ENCODE measurements at regions not wholly inside any gene's neighbourhood (a gene's known extent, or its start where the extent isn't known, plus 50 kb on each side); places are given as distances from the start of the nearest gene placed in this dataset.

- Histone ChIP-seq H3K27ac (no peak overlapping the region), H3K27me3 (peaks cover 4% of the 10 kb centered on the region), H3K36me3 (replicated peaks in 1 of 2) (no peaks in the 10 kb centered on the region), H3K9me3 (replicated peaks in 1 of 3) (peaks cover 0 to 7% (median 0%) of the 10 kb centered on the region in 3 donors), H3K4me3 (no peak overlapping the region), H3K4me1 (replicated peaks in 1 of 2) (no peaks in the 10 kb centered on the region)
- 24 to 31% (median 28%) methylated on average over 12 of the region's 12 CpGs for WGBS, 4 donors
- intact Hi-C loops (cut with DNase I) = no loop called here
- TF ChIP-seq CTCF (IDR thresholded peaks at IDR 0.05) (peak; percentile 19 to 51 (median 42)), POLR2A (IDR thresholded peaks at IDR 0.05) (no peak)
- peak in 1 of 7 donors; percentile 33 for DNase-seq
Measured at GRCh38 chr5:6820851-6821479, 107.7 kb downstream of the TENT4A start.

- Histone ChIP-seq H3K4me1 (replicated peaks in 1 of 2) (no peaks in the 10 kb centered on the region), H3K27ac (no peak overlapping the region), H3K36me3 (replicated peaks in 1 of 2) (no peaks in the 10 kb centered on the region), H3K27me3 (peaks cover 3% of the 10 kb centered on the region), H3K4me3 (no peak overlapping the region), H3K9me3 (replicated peaks in 1 of 3) (peaks cover 0 to 7% (median 0%) of the 10 kb centered on the region in 3 donors)
- DNase-seq = no peak
- intact Hi-C loops (cut with DNase I) = no loop called here
- TF ChIP-seq POLR2A (IDR thresholded peaks at IDR 0.05) (no peak), CTCF (IDR thresholded peaks at IDR 0.05) (no peak)
- 85 to 95% (median 91%) methylated on average over 3 to 8 of the region's 8 CpGs for WGBS, 4 donors
Measured at GRCh38 chr5:6822068-6822467, 108.8 kb downstream of the TENT4A start.

- no peaks in the 10 kb centered on the region for H3K4me1 ChIP-seq (replicated peaks in 1 of 2)
- H3K27ac ChIP-seq = no peak overlapping the region
- intact Hi-C loops (cut with DNase I) = no loop called here
- TF ChIP-seq POLR2A (IDR thresholded peaks at IDR 0.05) (no peak), CTCF (IDR thresholded peaks at IDR 0.05) (no peak)
- DNase-seq = no peak
- no peak overlapping the region for H3K4me3 ChIP-seq
- H3K27me3 ChIP-seq = no peaks in the 10 kb centered on the region
- 63 to 70% (median 66%) methylated on average over 15 to 27 of the region's 27 CpGs for WGBS, 4 donors
- H3K9me3 ChIP-seq (replicated peaks in 1 of 3) = peaks cover 0 to 7% (median 0%) of the 10 kb centered on the region in 3 donors
- no peaks in the 10 kb centered on the region for H3K36me3 ChIP-seq (replicated peaks in 1 of 2)
Measured at GRCh38 chr5:6822556-6823343, 109.5 kb downstream of the TENT4A start.

GRCh38 chr5:6823996-6824395, 110.8 kb downstream of the TENT4A start:
- WGBS, 4 donors = 79 to 85% (median 81%) methylated on average over 10 of the region's 10 CpGs
- no peaks in the 10 kb centered on the region for H3K36me3 ChIP-seq (replicated peaks in 1 of 2)

More at GRCh38 chr5:6823996-6824395, 110.8 kb downstream of the TENT4A start:
- intact Hi-C loops (cut with DNase I) = no loop called here
- H3K9me3 ChIP-seq (replicated peaks in 1 of 3) = peaks cover 0 to 7% (median 0%) of the 10 kb centered on the region in 3 donors
- no peak overlapping the region for H3K4me3 ChIP-seq
- H3K27ac ChIP-seq = no peak overlapping the region
- no peaks in the 10 kb centered on the region for H3K4me1 ChIP-seq (replicated peaks in 1 of 2)
- DNase-seq = no peak
- no peaks in the 10 kb centered on the region for H3K27me3 ChIP-seq
- no peak for TF ChIP-seq POLR2A (IDR thresholded peaks at IDR 0.05)
